A673 (cell line): ENCODE measurements at regions not wholly inside any gene's neighbourhood (a gene's known extent, or its start where the extent isn't known, plus 50 kb on each side); places are given as distances from the start of the nearest gene placed in this dataset.

Experiments
- EZH2 ChIP-seq: fragments of 200-600 bp; sonication (generic); IDR thresholded peaks from 2 replicates; pipeline ENCODE4 v1.6.1; 2017; ENCODE audit warnings: borderline replicate concordance, low read depth, mild to moderate bottlenecking, mixed read lengths, antibody characterized with exemption, low read length; ENCODE audit not compliant: poor library complexity, severe bottlenecking
- TF ChIP-seq, protein P1 (sequence below): fragments of 300-800, 200-600 bp; sonication (generic); conservative IDR thresholded peaks from 2 replicates; pipeline ENCODE4 v1.5.1; 2017; ENCODE audit warnings: low read depth, mild to moderate bottlenecking, antibody characterized with exemption, low read length, moderate library complexity, mixed read lengths

- TF ChIP-seq EZH2, result no peak
- TF ChIP-seq, protein P1, sequence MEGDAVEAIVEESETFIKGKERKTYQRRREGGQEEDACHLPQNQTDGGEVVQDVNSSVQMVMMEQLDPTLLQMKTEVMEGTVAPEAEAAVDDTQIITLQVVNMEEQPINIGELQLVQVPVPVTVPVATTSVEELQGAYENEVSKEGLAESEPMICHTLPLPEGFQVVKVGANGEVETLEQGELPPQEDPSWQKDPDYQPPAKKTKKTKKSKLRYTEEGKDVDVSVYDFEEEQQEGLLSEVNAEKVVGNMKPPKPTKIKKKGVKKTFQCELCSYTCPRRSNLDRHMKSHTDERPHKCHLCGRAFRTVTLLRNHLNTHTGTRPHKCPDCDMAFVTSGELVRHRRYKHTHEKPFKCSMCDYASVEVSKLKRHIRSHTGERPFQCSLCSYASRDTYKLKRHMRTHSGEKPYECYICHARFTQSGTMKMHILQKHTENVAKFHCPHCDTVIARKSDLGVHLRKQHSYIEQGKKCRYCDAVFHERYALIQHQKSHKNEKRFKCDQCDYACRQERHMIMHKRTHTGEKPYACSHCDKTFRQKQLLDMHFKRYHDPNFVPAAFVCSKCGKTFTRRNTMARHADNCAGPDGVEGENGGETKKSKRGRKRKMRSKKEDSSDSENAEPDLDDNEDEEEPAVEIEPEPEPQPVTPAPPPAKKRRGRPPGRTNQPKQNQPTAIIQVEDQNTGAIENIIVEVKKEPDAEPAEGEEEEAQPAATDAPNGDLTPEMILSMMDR, result no peak
Measured at GRCh38 chr12:125643055-125643454, 577.8 kb downstream of the AACS start.
